Left ventricle myocardium inferior (tissue), 1 donor: ENCODE measurements at regions not wholly inside any gene's neighbourhood (a gene's known extent, or its start where the extent isn't known, plus 50 kb on each side); places are given as distances from the start of the nearest gene placed in this dataset.
"Not testable (repeated sequence)": the region's sequence is repeated elsewhere in the genome, so short reads cannot be mapped to it uniquely, and the experiment has no call there.

ENCODE experiments used
- DNase-seq: peaks from one replicate; pipeline ENCODE4 v3.0.0-alpha.2; 2020
- H3K27ac ChIP-seq: fragments of 200-600 bp; replicated peaks from 2 replicates; pipeline ENCODE4 v1.8.0; 2021
- H3K27me3 ChIP-seq: fragments of 200-600 bp; 2 replicates; pipeline ENCODE4 v1.8.0; 2021; ENCODE audit warnings: low read depth
- H3K36me3 ChIP-seq: fragments of 200-600 bp; 2 replicates; pipeline ENCODE4 v1.8.0; 2021
- H3K4me1 ChIP-seq: fragments of 200-600 bp; 2 replicates; pipeline ENCODE4 v1.8.0; 2021
- H3K4me3 ChIP-seq: fragments of 200-600 bp; 2 replicates; pipeline ENCODE4 v1.8.0; 2021; ENCODE audit warnings: mild to moderate bottlenecking, moderate library complexity
- H3K9me3 ChIP-seq: fragments of 200-600 bp; replicated peaks from 2 replicates; pipeline ENCODE4 v1.8.0; 2021
- intact Hi-C: fragments of 100-400 bp; cut with micrococcal nuclease; formaldehyde crosslinking; loops from one replicate; pipeline ENCODE4 v1.11.0; 2022
- TF ChIP-seq, protein P1 (sequence below): fragments of 200-600 bp; IDR thresholded peaks from 2 replicates; pipeline ENCODE4 v1.8.0; 2021; ENCODE audit warnings: antibody characterized with exemption, mild to moderate bottlenecking, borderline replicate concordance
- donor health status: DM: no; HTN: yes; CAD: no; lungs with severe emphysema.

DNA sequence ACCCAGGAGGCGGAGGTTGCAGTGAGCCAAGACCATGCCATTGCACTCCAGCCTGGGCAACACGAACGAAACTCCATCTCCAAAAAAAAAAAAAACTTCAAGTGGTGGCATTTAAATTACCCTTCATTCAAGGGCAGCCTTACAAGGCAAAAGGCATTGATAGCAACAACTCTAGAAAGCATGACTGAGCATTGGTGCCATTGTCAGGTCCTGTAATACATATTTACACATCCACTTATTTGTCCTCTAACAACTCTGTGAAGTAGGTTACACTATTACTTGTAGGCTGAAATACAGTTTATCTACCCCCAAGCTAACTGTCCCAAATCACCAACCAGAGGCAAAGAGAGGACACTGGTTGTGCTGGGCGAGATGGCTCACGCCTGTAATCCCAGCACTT is 52.7 kb upstream of the LARP1 start:
- Histone ChIP-seq H3K36me3 (no peaks in the 10 kb centered on the region), H3K27me3 (no peaks in the 10 kb centered on the region), H3K27ac (no peak overlapping the region), H3K4me3 (no peak overlapping the region), H3K9me3 (no peaks in the 10 kb centered on the region), H3K4me1 (peaks cover 25% of the 10 kb centered on the region)
- TF ChIP-seq, protein P1, sequence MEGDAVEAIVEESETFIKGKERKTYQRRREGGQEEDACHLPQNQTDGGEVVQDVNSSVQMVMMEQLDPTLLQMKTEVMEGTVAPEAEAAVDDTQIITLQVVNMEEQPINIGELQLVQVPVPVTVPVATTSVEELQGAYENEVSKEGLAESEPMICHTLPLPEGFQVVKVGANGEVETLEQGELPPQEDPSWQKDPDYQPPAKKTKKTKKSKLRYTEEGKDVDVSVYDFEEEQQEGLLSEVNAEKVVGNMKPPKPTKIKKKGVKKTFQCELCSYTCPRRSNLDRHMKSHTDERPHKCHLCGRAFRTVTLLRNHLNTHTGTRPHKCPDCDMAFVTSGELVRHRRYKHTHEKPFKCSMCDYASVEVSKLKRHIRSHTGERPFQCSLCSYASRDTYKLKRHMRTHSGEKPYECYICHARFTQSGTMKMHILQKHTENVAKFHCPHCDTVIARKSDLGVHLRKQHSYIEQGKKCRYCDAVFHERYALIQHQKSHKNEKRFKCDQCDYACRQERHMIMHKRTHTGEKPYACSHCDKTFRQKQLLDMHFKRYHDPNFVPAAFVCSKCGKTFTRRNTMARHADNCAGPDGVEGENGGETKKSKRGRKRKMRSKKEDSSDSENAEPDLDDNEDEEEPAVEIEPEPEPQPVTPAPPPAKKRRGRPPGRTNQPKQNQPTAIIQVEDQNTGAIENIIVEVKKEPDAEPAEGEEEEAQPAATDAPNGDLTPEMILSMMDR: no peak
- DNase-seq: no peak
- intact Hi-C loops: no loop called here

DNA sequence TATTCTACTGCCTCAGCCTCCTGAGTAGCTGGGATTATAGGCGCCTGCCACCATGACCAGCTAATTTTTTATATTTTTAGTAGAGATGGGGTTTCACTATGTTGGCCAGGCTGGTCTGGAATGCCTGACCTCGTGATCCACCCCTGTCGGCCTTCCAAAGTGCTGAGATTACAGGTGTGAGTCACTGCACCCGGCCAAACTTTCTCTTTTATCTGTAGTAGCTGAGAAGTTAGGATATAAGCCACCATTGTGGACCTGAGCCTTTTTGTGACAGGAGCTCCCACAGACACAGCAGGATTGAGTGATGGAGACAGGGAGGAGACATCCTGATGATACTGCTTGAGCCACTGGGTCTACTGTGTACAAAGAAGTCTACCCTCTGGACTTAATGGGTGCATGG is 53.5 kb upstream of the LARP1 start:
- H3K4me3 ChIP-seq, H3K27me3 ChIP-seq, H3K36me3 ChIP-seq, DNase-seq, intact Hi-C loops, H3K9me3 ChIP-seq: not testable (repeated sequence)
- Histone ChIP-seq H3K4me1 (peaks cover 30% of the 10 kb centered on the region), H3K27ac (peak overlapping the region; percentile 46)

DNA sequence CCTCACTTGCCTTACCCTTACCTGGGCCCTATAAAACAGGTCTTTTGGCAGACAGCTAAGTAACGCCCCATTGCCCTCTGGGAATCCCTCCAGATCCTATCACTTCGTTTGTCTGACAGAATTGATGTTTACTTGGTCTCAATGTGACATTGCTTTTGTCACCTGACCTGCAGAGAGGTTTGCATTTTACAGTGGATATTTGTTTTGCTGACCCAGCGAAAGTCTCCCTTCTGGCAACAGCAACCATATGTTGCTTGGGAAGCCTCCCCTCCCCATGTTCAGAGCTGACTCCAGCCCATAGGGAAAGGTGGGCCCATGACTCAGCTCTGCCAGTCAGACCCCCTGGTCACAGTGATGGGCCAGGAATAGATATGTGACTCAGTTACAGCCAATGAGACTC is 54.0 kb upstream of the LARP1 start:
- Histone ChIP-seq H3K9me3 (no peaks in the 10 kb centered on the region), H3K4me1 (peaks cover 33% of the 10 kb centered on the region), H3K36me3 (no peaks in the 10 kb centered on the region), H3K4me3 (no peak overlapping the region), H3K27ac (peak overlapping the region; percentile 46), H3K27me3 (no peaks in the 10 kb centered on the region)
- DNase-seq: no peak
- intact Hi-C loops: no loop called here
- TF ChIP-seq, protein P1: no peak

DNA sequence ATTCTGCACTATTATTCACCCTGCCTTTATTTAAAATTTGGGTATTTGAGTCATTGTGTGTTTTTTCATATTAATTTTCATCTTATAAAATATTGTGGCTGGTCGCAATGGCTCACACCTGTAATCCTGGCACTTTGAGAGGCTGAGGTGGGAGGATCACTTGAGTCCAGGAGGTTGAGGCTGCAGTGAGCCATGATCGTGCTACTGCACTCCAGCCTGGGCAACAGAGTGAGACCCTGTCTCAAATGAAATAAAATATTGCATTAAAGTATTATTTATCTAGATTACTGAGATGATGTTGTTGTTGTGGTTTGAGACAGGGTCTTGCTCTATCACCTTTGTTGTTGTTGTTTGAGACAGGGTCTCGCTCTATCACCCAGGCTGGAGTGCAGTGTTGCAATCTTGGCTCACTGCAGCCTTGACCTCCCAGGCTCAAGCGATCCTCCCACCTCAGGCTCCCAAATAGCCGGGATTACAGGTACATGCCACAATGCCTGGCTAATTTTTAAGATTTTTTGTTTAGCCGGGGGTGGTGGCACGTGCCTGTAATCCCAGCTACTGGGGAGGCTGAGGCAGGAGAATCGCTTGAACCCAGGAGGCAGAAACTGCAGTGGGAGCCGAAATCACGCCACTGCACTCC is 54.8 kb upstream of the LARP1 start:
- H3K27me3 ChIP-seq, H3K9me3 ChIP-seq, intact Hi-C loops, H3K4me3 ChIP-seq, H3K36me3 ChIP-seq, H3K27ac ChIP-seq, DNase-seq: not testable (repeated sequence)
- peaks cover 33% of the 10 kb centered on the region for H3K4me1 ChIP-seq

DNA sequence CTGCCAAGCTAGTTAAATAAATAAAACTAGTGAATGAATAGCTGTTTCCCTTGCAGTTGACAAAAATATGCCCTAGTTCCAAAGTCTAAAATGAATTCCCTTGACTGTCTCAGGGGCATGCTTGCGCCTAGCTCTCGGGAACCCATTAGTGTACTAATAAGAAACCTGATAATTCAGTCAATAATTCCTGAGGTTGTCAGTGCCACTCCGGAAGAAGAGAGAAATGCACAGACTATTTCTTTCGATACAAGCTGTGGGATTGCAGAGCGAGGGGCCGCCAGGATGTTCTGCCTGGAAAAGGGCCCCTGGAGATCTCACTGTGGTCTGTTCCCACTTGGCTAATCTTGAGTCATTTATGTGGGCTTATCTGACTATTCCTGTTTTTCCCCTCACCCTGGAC is 56.4 kb upstream of the LARP1 start:
- Histone ChIP-seq H3K27ac (no peak overlapping the region), H3K4me3 (no peak overlapping the region), H3K9me3 (no peaks in the 10 kb centered on the region), H3K36me3 (no peaks in the 10 kb centered on the region), H3K4me1 (peaks cover 33% of the 10 kb centered on the region), H3K27me3 (no peaks in the 10 kb centered on the region)
- TF ChIP-seq, protein P1: no peak
- no peak for DNase-seq
- intact Hi-C loops: no loop called here

DNA sequence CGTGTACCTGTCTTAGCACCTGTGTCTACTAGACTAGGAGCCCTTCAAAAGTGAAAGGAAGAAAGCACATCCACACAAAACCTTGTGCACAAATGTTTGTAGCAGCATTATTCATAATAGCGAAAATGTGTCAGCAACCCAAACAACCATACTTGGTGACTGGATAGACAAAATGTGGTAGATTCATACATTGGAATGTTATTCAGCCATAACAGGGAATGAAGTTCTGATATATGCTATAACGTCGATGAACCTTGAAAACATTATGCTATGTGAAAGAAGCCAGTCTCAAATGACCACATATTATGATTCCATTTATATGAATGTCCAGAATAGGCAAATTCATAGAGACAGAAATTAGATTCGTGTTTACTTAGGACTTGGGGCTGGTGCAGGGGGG is 57.8 kb upstream of the LARP1 start:
- no peaks in the 10 kb centered on the region for H3K9me3 ChIP-seq
- DNase-seq: no peak
- H3K27ac ChIP-seq: no peak overlapping the region
- H3K27me3 ChIP-seq: no peaks in the 10 kb centered on the region
- H3K36me3 ChIP-seq: no peaks in the 10 kb centered on the region
- peaks cover 34% of the 10 kb centered on the region for H3K4me1 ChIP-seq
- TF ChIP-seq, protein P1: no peak
- no peak overlapping the region for H3K4me3 ChIP-seq
- intact Hi-C loops: no loop called here

DNA sequence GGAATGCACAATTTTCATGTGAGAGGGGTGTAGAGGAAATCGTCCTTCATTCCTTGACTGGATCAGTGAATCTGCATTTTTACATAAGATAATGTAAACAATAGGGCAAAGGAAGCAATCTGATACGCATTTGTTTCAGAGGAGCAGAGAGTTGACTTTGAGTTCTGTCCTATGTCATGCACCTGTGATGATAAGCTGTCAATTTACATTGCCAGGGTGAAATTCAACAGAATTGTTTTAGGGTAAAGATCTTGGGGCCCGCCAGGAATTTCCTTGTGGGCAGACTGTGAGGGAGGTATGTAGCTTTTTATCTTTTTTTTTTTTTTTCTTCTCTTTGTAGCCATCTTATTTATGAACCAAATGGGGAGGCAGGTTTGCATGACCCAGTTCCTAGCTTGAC is 58.3 kb upstream of the LARP1 start:
- intact Hi-C loops: no loop called here
- Histone ChIP-seq H3K4me3 (no peak overlapping the region), H3K9me3 (no peaks in the 10 kb centered on the region), H3K36me3 (no peaks in the 10 kb centered on the region), H3K4me1 (peaks cover 34% of the 10 kb centered on the region), H3K27ac (no peak overlapping the region), H3K27me3 (no peaks in the 10 kb centered on the region)
- DNase-seq: no peak
- TF ChIP-seq, protein P1: no peak
